Suprapubic skin (tissue), 4 donors: ENCODE measurements at regions not wholly inside any gene's neighbourhood (a gene's known extent, or its start where the extent isn't known, plus 50 kb on each side); places are given as distances from the start of the nearest gene placed in this dataset.

ENCODE experiments used
- EP300 ChIP-seq: sonication (generic); formaldehyde crosslinking; IDR thresholded peaks from one replicate; pipeline ENCODE4 v1.6.1; 2017; ENCODE audit warnings: antibody characterized with exemption
- POLR2A ChIP-seq, 2 donors: fragments of 450-650 bp; IDR thresholded peaks; one replicate each; pipeline ENCODE4 v1.6.1; 2017; ENCODE audit warnings: antibody characterized with exemption in 2 of 2, mild to moderate bottlenecking in 2 of 2, moderate library complexity in 2 of 2
- POLR2AphosphoS5 ChIP-seq, 3 donors: sonication (generic); formaldehyde crosslinking; IDR thresholded peaks; one replicate each; pipeline ENCODE4 v1.6.1; 2017; ENCODE audit warnings: antibody characterized with exemption in 3 of 3
- TF ChIP-seq, protein P1 (sequence below), 2 donors: fragments of 200-600 bp in 1 of 2; fragments of 450-650 bp in 1 of 2; sonication (generic) in 1 of 2; IDR thresholded peaks; one replicate each; pipeline ENCODE4 v1.5.1; 2016 to 2019; ENCODE audit warnings: antibody characterized with exemption in 2 of 2, mild to moderate bottlenecking in 1 of 2, moderate library complexity in 1 of 2

DNA sequence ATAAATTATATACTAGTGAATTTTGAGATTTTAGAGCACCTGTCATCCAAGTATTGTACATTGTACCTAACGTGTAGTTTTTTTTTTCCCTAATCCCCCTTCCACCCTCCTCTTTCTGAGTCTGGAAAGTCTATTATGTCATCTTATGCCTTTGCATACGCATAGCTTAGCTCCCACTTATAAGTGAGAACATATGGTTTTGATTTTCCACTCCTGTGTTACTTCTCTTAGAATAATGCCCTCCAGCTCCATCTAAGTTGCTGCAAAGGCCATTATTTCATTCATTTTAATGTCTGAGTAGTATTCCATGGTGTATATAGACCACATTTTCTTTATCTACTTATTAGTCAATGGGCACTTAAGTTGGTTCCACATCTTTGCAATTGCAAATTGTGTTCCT, 177.0 kb upstream of the C16orf82 start:
- TF ChIP-seq POLR2AphosphoS5 (IDR thresholded peaks at IDR 0.05): no peak
- TF ChIP-seq, protein P1, sequence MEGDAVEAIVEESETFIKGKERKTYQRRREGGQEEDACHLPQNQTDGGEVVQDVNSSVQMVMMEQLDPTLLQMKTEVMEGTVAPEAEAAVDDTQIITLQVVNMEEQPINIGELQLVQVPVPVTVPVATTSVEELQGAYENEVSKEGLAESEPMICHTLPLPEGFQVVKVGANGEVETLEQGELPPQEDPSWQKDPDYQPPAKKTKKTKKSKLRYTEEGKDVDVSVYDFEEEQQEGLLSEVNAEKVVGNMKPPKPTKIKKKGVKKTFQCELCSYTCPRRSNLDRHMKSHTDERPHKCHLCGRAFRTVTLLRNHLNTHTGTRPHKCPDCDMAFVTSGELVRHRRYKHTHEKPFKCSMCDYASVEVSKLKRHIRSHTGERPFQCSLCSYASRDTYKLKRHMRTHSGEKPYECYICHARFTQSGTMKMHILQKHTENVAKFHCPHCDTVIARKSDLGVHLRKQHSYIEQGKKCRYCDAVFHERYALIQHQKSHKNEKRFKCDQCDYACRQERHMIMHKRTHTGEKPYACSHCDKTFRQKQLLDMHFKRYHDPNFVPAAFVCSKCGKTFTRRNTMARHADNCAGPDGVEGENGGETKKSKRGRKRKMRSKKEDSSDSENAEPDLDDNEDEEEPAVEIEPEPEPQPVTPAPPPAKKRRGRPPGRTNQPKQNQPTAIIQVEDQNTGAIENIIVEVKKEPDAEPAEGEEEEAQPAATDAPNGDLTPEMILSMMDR (IDR thresholded peaks at IDR 0.05): no peak
- no peak for TF ChIP-seq POLR2A (IDR thresholded peaks at IDR 0.05)
- TF ChIP-seq EP300: no peak
